Kidney (tissue), 13 donors: ENCODE measurements at regions not wholly inside any gene's neighbourhood (a gene's known extent, or its start where the extent isn't known, plus 50 kb on each side); places are given as distances from the start of the nearest gene placed in this dataset.

Source experiments
- DNase-seq, 5 donors: peaks; one replicate each; pipeline ENCODE4 v3.0.0-alpha.2; 2013 to 2020
- FAIRE-seq: peaks from 2 replicates; lab custom pipeline; 2012; peaks lifted over from hg19 to GRCh38; lab: Jason Lieb, UNC
- H3K27ac ChIP-seq, 2 donors: one replicate each; pipeline ENCODE4 v1.7.0; 2013; ENCODE audit warnings: low read depth in 2 of 2, low read length in 2 of 2, inconsistent platforms in 1 of 2
- H3K27me3 ChIP-seq: one replicate; pipeline ENCODE4 v1.7.1; 2013; ENCODE audit warnings: low read length, inconsistent platforms; ENCODE audit not compliant: control insufficient read depth, insufficient read depth
- H3K36me3 ChIP-seq, 3 donors: one replicate each; pipeline versions ENCODE4 v1.7.0 to v1.7.1; 2013; ENCODE audit warnings: low read length in 3 of 3, control low read depth in 1 of 3, inconsistent platforms in 1 of 3; ENCODE audit not compliant: insufficient read depth in 3 of 3, control insufficient read depth in 2 of 3
- H3K4me1 ChIP-seq, 3 donors: one replicate each; pipeline versions ENCODE4 v1.7.0 to v1.7.1; 2013; ENCODE audit warnings: low read length in 3 of 3, inconsistent platforms in 1 of 3, low read depth in 1 of 3; ENCODE audit not compliant: control insufficient read depth in 2 of 3, insufficient read depth in 2 of 3
- H3K4me3 ChIP-seq, 3 donors: one replicate each; pipeline versions ENCODE4 v1.7.0 to v1.8.1; 2013; ENCODE audit warnings: low read length in 3 of 3, control low read depth in 1 of 3, inconsistent platforms in 1 of 3
- H3K9ac ChIP-seq, 3 donors: one replicate each; pipeline versions ENCODE4 v1.7.0 to v1.7.1; 2013; ENCODE audit warnings: low read length in 3 of 3, control low read depth in 1 of 3, inconsistent platforms in 1 of 3
- H3K9me3 ChIP-seq, 3 donors: one replicate each; pipeline versions ENCODE4 v1.7.0 to v1.7.1; 2013; ENCODE audit warnings: low read length in 3 of 3, control low read depth in 1 of 3, inconsistent platforms in 1 of 3; ENCODE audit not compliant: control insufficient read depth in 2 of 3, insufficient read depth in 1 of 3
- intact Hi-C: fragments of 100-400 bp; cut with DNase I; formaldehyde crosslinking; loops from one replicate; pipeline ENCODE4 v1.11.1; 2022
- TF ChIP-seq, protein P1 (sequence below): IDR thresholded peaks from 3 replicates; pipeline ENCODE4 v1.5.1; 2012; ENCODE audit warnings: mild to moderate bottlenecking, moderate library complexity, borderline replicate concordance; ENCODE audit not compliant: insufficient read depth; ENCODE audit errors: extremely low read depth
- donor health status: control.
- donor health status: control.
- donor health status: control.
- donor health status: control.
- donor health status: control.
- donor health status: DM: yes; HTN: yes; CAD: no.
- donor health status: Normal renal cell carcinoma (clear cell type).

- no peaks in the 10 kb centered on the region for H3K36me3 ChIP-seq
- FAIRE-seq (no peak), DNase-seq (no peak)
- H3K27me3 ChIP-seq, result no peaks in the 10 kb centered on the region
- no peaks in the 10 kb centered on the region for H3K4me1 ChIP-seq
- TF ChIP-seq, protein P1, sequence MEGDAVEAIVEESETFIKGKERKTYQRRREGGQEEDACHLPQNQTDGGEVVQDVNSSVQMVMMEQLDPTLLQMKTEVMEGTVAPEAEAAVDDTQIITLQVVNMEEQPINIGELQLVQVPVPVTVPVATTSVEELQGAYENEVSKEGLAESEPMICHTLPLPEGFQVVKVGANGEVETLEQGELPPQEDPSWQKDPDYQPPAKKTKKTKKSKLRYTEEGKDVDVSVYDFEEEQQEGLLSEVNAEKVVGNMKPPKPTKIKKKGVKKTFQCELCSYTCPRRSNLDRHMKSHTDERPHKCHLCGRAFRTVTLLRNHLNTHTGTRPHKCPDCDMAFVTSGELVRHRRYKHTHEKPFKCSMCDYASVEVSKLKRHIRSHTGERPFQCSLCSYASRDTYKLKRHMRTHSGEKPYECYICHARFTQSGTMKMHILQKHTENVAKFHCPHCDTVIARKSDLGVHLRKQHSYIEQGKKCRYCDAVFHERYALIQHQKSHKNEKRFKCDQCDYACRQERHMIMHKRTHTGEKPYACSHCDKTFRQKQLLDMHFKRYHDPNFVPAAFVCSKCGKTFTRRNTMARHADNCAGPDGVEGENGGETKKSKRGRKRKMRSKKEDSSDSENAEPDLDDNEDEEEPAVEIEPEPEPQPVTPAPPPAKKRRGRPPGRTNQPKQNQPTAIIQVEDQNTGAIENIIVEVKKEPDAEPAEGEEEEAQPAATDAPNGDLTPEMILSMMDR, result peak; percentile 48
- no peak overlapping the region for H3K27ac ChIP-seq
- H3K4me3 ChIP-seq, result no peak overlapping the region
- no peak overlapping the region for H3K9ac ChIP-seq
- intact Hi-C loops, result no loop called here
- H3K9me3 ChIP-seq, result no peaks in the 10 kb centered on the region
These were observed 168.6 kb downstream of the SS18 start for GRCh38 chr18:25921677-25922421.

- FAIRE-seq (no peak), DNase-seq (no peak)
- H3K4me3 ChIP-seq, result no peak overlapping the region
- H3K36me3 ChIP-seq, result no peaks in the 10 kb centered on the region
- TF ChIP-seq, protein P1, result no peak
- no peak overlapping the region for H3K9ac ChIP-seq
- H3K9me3 ChIP-seq, result no peaks in the 10 kb centered on the region
- H3K27ac ChIP-seq, result no peak overlapping the region
- intact Hi-C loops, result no loop called here
- H3K4me1 ChIP-seq, result no peaks in the 10 kb centered on the region
- no peaks in the 10 kb centered on the region for H3K27me3 ChIP-seq
These were observed 174.5 kb downstream of the SS18 start for GRCh38 chr18:25915907-25916306.

GRCh38 chr18:25898965-25899364 lies 191.4 kb downstream of the SS18 start:
- Histone ChIP-seq H3K9me3 (peaks cover 0 to 6% (median 0%) of the 10 kb centered on the region in 3 donors), H3K36me3 (no peaks in the 10 kb centered on the region), H3K27me3 (no peaks in the 10 kb centered on the region), H3K9ac (no peak overlapping the region), H3K4me3 (no peak overlapping the region), H3K4me1 (no peaks in the 10 kb centered on the region), H3K27ac (no peak overlapping the region)
- DNase-seq (no peak), FAIRE-seq (no peak)
- TF ChIP-seq, protein P1, result no peak
- intact Hi-C loops, result no loop called here

DNA sequence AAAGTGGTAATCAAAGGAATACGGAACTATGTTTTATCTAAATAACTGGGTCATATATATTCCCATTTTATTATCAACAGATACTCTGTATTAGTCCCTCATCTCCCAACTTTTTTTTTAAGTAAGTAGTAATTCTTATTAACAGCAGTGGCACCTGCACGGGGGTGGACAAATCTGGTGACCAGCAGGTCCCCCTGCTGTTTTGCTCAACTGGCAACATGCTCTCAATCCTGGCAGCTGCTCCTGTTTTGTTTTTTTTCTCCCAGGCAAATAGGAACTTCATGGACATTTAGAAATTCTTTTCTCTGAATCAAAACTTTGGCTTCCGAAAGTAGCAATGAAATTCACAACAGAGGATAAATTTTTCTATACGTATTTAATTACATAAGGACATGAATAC lies 193.5 kb downstream of the SS18 start:
- no peak overlapping the region for H3K27ac ChIP-seq
- no peak overlapping the region for H3K4me3 ChIP-seq
- no peaks in the 10 kb centered on the region for H3K4me1 ChIP-seq
- no peaks in the 10 kb centered on the region for H3K27me3 ChIP-seq
- H3K9me3 ChIP-seq, result peaks cover 0 to 6% (median 0%) of the 10 kb centered on the region in 3 donors
- no peaks in the 10 kb centered on the region for H3K36me3 ChIP-seq
- intact Hi-C loops, result no loop called here
- no peak overlapping the region for H3K9ac ChIP-seq
- TF ChIP-seq, protein P1, result no peak
- FAIRE-seq, result no peak
- no peak for DNase-seq
